GM10248 (cell line): ENCODE measurements at regions not wholly inside any gene's neighbourhood (a gene's known extent, or its start where the extent isn't known, plus 50 kb on each side); places are given as distances from the start of the nearest gene placed in this dataset.

Experiments used
- CTCF ChIA-PET: fragments of 300-600 bp; sonication (Branson Sonifier 250); formaldehyde crosslinking; extraction: SDS; loops from one replicate; lab custom pipeline; 2021; ENCODE audit warnings: antibody characterized with exemption; lab: Yijun Ruan, JAX
- POLR2A ChIA-PET: fragments of 350-650 bp; sonication (Branson Sonifier 250); formaldehyde crosslinking; extraction: SDS; loops from one replicate; lab custom pipeline; 2020; ENCODE audit warnings: antibody characterized with exemption; lab: Yijun Ruan, JAX
- DNase-seq: peaks from one replicate; pipeline ENCODE4 v3.0.0; 2012; ENCODE audit errors: extremely low spot score
- CTCF ChIP-seq: IDR thresholded peaks from 2 replicates; pipeline ENCODE4 v1.5.1; 2012; ENCODE audit warnings: mild to moderate bottlenecking, low read depth; ENCODE audit errors: extremely low read depth, missing control alignments, control extremely low read depth

GRCh38 chr20:7716286-7716972, 223.8 kb downstream of the HAO1 start:
- POLR2A ChIA-PET, result no interaction called here
- TF ChIP-seq CTCF, result no peak
- DNase-seq, result no peak
- CTCF ChIA-PET, result no interaction called here

GRCh38 chr20:7722564-7722963, 217.7 kb downstream of the HAO1 start:
- no peak for DNase-seq
- no peak for TF ChIP-seq CTCF
- CTCF ChIA-PET, result interaction anchor here (1.6 kb wide), 1 partner anchor 10 kb away, joined by 3 read pairs; no protein-coding TSS in a partner anchor
- POLR2A ChIA-PET, result no interaction called here

GRCh38 chr20:7723284-7723683, 217.0 kb downstream of the HAO1 start:
- CTCF ChIA-PET, result interaction anchor here (1.6 kb wide), 1 partner anchor 9 kb away, joined by 3 read pairs; no protein-coding TSS in a partner anchor
- no peak for TF ChIP-seq CTCF
- no peak for DNase-seq
- POLR2A ChIA-PET, result no interaction called here

- ChIA-PET CTCF (no interaction called here), POLR2A (no interaction called here)
- no peak for TF ChIP-seq CTCF
- no peak for DNase-seq
These were observed 211.9 kb downstream of the HAO1 start for GRCh38 chr20:7728338-7728737.

- no peak for DNase-seq
- no peak for TF ChIP-seq CTCF
- ChIA-PET CTCF (no interaction called here), POLR2A (no interaction called here)
These were observed 206.0 kb downstream of the HAO1 start for GRCh38 chr20:7734216-7734615.

GRCh38 chr20:7736336-7736735, 203.9 kb downstream of the HAO1 start:
- DNase-seq, result no peak
- no peak for TF ChIP-seq CTCF
- POLR2A ChIA-PET, result no interaction called here
- CTCF ChIA-PET, result no interaction called here

GRCh38 chr20:7741866-7742265, 198.4 kb downstream of the HAO1 start:
- CTCF ChIA-PET, result no interaction called here
- no peak for DNase-seq
- no peak for TF ChIP-seq CTCF
- POLR2A ChIA-PET, result no interaction called here
